ENCODE measurements at regions not wholly inside any gene's neighbourhood (a gene's known extent, or its start where the extent isn't known, plus 50 kb on each side); places are given as distances from the start of the nearest gene placed in this dataset.

DNA sequence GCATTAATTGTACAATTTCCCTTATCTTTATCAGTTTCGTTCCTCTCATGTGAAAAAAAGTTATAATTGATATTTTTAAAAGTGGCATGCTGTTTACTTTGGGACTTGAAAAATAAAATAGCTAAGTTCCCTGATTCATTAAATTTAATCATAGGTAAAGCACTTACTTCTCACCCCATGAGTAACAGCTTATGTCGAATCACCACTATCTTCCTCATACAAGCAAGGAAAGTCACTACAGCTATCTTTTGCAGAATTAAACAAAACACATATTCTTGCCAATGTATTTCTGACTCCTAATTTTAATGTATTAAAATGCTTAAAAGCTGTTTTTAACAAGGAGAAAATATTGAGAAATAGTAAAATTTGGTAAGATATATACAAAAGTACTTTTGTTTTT is 832.4 kb upstream of the PCDH10 start:
- no peaks in the 10 kb centered on the region for H3K4me1 Mint-ChIP-seq (ENCODE audit: unreplicated experiment)
- H3K36me3 Mint-ChIP-seq (ENCODE audit: low read depth, unreplicated experiment) = no peaks in the 10 kb centered on the region
- no peaks in the 10 kb centered on the region for H3K27me3 Mint-ChIP-seq (ENCODE audit: unreplicated experiment)
- TF ChIP-seq, protein P1, sequence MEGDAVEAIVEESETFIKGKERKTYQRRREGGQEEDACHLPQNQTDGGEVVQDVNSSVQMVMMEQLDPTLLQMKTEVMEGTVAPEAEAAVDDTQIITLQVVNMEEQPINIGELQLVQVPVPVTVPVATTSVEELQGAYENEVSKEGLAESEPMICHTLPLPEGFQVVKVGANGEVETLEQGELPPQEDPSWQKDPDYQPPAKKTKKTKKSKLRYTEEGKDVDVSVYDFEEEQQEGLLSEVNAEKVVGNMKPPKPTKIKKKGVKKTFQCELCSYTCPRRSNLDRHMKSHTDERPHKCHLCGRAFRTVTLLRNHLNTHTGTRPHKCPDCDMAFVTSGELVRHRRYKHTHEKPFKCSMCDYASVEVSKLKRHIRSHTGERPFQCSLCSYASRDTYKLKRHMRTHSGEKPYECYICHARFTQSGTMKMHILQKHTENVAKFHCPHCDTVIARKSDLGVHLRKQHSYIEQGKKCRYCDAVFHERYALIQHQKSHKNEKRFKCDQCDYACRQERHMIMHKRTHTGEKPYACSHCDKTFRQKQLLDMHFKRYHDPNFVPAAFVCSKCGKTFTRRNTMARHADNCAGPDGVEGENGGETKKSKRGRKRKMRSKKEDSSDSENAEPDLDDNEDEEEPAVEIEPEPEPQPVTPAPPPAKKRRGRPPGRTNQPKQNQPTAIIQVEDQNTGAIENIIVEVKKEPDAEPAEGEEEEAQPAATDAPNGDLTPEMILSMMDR (IDR thresholded peaks at IDR 0.05; ENCODE audit: unreplicated experiment) = no peak
- DNase-seq (ENCODE audit: low spot score) = no peak
- H3K27ac Mint-ChIP-seq (ENCODE audit: unreplicated experiment) = no peak overlapping the region
- no peak overlapping the region for H3K4me3 Mint-ChIP-seq (ENCODE audit: unreplicated experiment)
- peaks cover 4% of the 10 kb centered on the region for H3K9me3 Mint-ChIP-seq (ENCODE audit: unreplicated experiment)

- H3K4me3 Mint-ChIP-seq (ENCODE audit: unreplicated experiment) = no peak overlapping the region
- TF ChIP-seq, protein P1 (IDR thresholded peaks at IDR 0.05; ENCODE audit: unreplicated experiment) = no peak
- H3K27me3 Mint-ChIP-seq (ENCODE audit: unreplicated experiment) = no peaks in the 10 kb centered on the region
- no peak for DNase-seq (ENCODE audit: low spot score)
- H3K27ac Mint-ChIP-seq (ENCODE audit: unreplicated experiment) = no peak overlapping the region
- no peaks in the 10 kb centered on the region for H3K36me3 Mint-ChIP-seq (ENCODE audit: low read depth, unreplicated experiment)
- H3K9me3 Mint-ChIP-seq (ENCODE audit: unreplicated experiment) = peaks cover 4% of the 10 kb centered on the region
- no peaks in the 10 kb centered on the region for H3K4me1 Mint-ChIP-seq (ENCODE audit: unreplicated experiment)
These were observed 831.2 kb upstream of the PCDH10 start for GRCh38 chr4:132317923-132318322.

- DNase-seq (ENCODE audit: low spot score) = no peak
- H3K4me3 Mint-ChIP-seq (ENCODE audit: unreplicated experiment) = no peak overlapping the region
- no peak overlapping the region for H3K27ac Mint-ChIP-seq (ENCODE audit: unreplicated experiment)
- H3K4me1 Mint-ChIP-seq (ENCODE audit: unreplicated experiment) = no peaks in the 10 kb centered on the region
- no peaks in the 10 kb centered on the region for H3K36me3 Mint-ChIP-seq (ENCODE audit: low read depth, unreplicated experiment)
- TF ChIP-seq, protein P1 (IDR thresholded peaks at IDR 0.05; ENCODE audit: unreplicated experiment) = no peak
- no peaks in the 10 kb centered on the region for H3K27me3 Mint-ChIP-seq (ENCODE audit: unreplicated experiment)
- H3K9me3 Mint-ChIP-seq (ENCODE audit: unreplicated experiment) = no peaks in the 10 kb centered on the region
These were observed 820.3 kb upstream of the PCDH10 start for GRCh38 chr4:132328761-132329160.

DNA sequence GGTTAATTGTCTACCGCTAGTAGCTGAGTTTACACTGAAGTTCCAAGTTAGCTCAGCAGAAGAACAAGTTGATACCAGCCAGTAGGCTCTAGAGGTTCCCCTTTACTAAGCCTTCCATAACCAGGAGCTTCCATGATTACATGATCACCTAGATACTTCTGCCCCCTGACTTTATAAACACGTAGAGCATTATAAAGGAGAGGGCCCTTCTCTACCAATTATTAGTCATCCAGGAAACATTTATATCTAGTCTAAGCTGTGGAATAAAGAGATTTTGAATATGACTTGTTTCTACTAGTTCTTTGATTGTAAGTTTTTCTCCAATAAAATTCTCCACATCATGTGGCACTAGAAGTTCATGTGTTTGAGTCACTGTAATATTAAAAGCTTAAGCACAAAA is 818.1 kb upstream of the PCDH10 start:
- no peaks in the 10 kb centered on the region for H3K4me1 Mint-ChIP-seq (ENCODE audit: unreplicated experiment)
- TF ChIP-seq, protein P1 (IDR thresholded peaks at IDR 0.05; ENCODE audit: unreplicated experiment) = no peak
- no peaks in the 10 kb centered on the region for H3K9me3 Mint-ChIP-seq (ENCODE audit: unreplicated experiment)
- H3K36me3 Mint-ChIP-seq (ENCODE audit: low read depth, unreplicated experiment) = no peaks in the 10 kb centered on the region
- no peak overlapping the region for H3K4me3 Mint-ChIP-seq (ENCODE audit: unreplicated experiment)
- DNase-seq (ENCODE audit: low spot score) = no peak
- no peaks in the 10 kb centered on the region for H3K27me3 Mint-ChIP-seq (ENCODE audit: unreplicated experiment)
- no peak overlapping the region for H3K27ac Mint-ChIP-seq (ENCODE audit: unreplicated experiment)

- no peaks in the 10 kb centered on the region for H3K9me3 Mint-ChIP-seq (ENCODE audit: unreplicated experiment)
- H3K36me3 Mint-ChIP-seq (ENCODE audit: low read depth, unreplicated experiment) = no peaks in the 10 kb centered on the region
- TF ChIP-seq, protein P1 (IDR thresholded peaks at IDR 0.05; ENCODE audit: unreplicated experiment) = peak; percentile 56
- H3K4me3 Mint-ChIP-seq (ENCODE audit: unreplicated experiment) = no peak overlapping the region
- H3K27me3 Mint-ChIP-seq (ENCODE audit: unreplicated experiment) = no peaks in the 10 kb centered on the region
- H3K27ac Mint-ChIP-seq (ENCODE audit: unreplicated experiment) = no peak overlapping the region
- no peak for DNase-seq (ENCODE audit: low spot score)
- no peaks in the 10 kb centered on the region for H3K4me1 Mint-ChIP-seq (ENCODE audit: unreplicated experiment)
These were observed 816.0 kb upstream of the PCDH10 start for GRCh38 chr4:132332932-132333723.
